GM12873 (cell line): ENCODE measurements at regions not wholly inside any gene's neighbourhood (a gene's known extent, or its start where the extent isn't known, plus 50 kb on each side); places are given as distances from the start of the nearest gene placed in this dataset.

Experiments
- TF ChIP-seq, protein P1 (sequence below): IDR thresholded peaks from 2 replicates; pipeline ENCODE4 v1.5.1; 2012; ENCODE audit warnings: low read depth, mild to moderate bottlenecking, moderate library complexity, low read length, control low read depth; ENCODE audit not compliant: insufficient read depth; ENCODE audit errors: missing control alignments

DNA sequence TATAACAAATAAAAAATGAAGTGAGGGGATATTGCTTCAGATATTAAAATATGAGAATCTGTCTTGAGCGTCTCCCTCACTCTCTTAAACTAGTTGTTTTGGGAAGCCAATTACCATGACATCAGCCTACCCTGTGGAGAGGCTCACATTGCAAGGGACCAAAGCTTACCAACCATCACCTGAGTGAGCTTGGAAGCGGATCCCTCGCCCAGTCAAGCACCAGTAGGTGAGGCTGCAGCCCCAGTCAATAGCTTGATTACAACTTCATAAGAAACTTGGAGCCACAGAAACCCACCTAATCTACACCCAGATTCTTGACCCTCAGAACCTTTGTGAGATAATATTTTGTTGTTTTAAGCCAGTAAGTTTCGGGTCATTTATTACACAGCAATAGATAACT is 206.2 kb downstream of the CEMIP2 start:
- TF ChIP-seq, protein P1, sequence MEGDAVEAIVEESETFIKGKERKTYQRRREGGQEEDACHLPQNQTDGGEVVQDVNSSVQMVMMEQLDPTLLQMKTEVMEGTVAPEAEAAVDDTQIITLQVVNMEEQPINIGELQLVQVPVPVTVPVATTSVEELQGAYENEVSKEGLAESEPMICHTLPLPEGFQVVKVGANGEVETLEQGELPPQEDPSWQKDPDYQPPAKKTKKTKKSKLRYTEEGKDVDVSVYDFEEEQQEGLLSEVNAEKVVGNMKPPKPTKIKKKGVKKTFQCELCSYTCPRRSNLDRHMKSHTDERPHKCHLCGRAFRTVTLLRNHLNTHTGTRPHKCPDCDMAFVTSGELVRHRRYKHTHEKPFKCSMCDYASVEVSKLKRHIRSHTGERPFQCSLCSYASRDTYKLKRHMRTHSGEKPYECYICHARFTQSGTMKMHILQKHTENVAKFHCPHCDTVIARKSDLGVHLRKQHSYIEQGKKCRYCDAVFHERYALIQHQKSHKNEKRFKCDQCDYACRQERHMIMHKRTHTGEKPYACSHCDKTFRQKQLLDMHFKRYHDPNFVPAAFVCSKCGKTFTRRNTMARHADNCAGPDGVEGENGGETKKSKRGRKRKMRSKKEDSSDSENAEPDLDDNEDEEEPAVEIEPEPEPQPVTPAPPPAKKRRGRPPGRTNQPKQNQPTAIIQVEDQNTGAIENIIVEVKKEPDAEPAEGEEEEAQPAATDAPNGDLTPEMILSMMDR, result no peak

DNA sequence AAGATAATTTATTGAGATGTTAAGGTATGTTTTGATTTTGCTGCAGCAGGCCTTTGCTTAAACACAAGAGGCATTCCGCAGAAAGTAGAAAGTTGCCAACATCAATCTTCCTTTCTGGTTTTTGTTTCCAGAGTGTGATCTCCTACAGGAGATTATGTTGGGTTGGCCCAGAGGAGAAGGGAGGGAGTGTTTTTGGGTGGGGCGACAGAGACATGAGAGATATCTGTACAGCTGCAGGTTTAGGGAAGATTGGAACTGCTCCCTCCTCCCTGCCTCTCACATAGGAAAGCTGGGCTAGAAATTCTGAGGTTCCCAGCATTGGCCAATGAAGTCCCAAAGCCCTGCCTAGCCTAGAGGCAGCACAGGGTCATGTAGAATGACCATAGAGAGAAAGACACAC is 211.0 kb downstream of the CEMIP2 start:
- TF ChIP-seq, protein P1, result no peak

DNA sequence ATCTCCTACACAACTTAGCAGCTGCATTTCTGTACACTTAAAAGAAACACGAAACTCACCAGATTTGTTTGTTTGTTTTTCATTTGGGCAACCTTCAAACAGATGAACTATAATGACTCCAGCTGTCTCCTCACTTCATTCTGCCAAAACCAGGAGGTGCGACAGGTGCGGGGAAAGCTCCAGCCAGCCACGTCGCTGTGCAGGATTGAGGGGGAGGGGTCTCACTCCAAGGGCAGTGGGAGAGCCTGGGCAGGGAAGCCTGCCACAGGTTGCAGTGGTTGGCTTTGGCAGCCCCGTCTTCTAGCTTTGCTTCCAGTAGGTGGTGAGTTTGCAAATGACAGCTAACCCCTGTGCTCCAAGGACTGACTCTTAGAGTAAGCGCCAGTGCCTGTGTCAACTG is 215.8 kb downstream of the CEMIP2 start:
- TF ChIP-seq, protein P1, result no peak

DNA sequence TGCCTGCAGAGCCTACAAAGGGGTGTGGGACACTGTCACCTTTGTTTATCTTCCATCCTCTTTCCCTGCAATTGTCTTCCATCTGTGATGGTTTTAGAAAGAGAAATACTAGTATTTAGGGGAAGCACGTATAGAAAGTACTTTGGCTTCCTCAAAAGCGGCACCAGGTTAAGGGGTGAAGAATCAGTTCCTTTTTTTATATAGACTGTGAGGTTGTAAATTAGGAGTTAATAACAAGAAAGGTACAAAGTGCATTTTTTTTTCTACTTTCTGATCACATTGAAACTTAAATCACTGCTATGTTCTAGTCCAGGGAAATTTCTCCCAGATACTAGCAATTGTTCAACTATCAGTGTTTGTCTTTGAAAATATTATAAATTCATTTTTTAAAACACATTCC is 219.3 kb downstream of the CEMIP2 start:
- TF ChIP-seq, protein P1, result no peak

DNA sequence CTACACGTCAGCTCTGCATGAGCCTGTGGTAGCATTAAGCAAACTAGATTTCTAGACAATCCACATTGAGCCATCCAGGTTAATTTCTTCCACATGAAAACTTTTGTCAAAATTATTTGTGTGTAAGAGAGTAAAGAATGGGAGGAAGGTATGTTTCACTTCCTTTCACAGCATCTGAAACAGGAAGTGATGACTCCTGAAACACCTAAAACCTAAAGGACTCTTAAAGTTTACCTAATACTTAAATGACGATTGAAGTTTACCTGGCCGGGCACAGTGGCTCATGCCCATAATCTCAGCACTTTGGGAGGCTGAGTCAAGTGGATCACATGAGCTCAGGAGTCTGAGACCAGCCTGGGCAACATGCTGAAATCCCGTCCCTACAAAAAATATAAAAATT is 223.8 kb downstream of the CEMIP2 start:
- TF ChIP-seq, protein P1, result no peak

DNA sequence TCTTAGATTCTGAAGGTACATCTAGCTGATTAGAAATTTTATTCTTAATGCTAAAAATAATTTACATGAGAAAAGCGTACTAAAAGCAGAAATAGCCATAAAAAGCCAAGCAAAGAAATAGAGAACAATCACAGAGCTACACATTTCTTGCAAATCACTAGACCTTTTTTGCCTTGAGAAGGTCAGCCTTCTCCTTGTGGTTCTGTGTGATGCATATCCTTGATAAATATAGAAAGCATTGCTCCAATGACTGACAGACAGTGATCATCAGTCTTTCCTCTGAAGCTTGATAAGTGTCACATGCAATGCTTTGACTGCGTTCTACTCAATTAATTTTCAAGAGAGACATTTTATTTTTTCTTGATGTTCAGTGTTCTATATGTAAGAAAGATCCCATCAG is 226.9 kb downstream of the CEMIP2 start:
- TF ChIP-seq, protein P1, result no peak

DNA sequence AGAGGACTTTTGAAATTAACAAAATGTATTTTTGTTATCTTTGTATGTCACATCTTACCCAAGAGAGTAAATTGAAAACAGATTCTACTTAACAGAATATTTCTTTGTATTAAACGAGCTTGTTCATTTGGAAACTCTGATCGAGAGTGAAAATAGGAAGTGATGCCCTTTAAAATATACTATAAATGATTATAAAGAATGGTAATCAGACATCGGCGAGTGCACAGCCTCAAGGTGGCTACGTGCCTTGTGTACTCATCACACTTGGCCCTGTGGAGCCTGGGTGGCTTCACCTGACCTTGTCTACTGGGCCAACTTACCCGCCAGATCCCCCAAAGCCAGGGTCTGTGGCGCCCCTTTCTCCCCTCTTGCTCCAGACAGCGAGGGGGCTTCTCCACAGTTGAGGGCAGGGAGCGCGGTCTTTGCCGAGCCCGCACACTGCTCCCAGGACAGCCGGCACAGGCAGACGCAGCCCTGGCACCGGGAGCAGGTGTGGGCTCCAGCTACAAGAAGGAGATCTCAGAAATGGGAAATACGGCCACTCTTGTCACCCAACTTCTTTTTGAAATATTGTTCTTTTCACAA is 243.2 kb downstream of the CEMIP2 start:
- TF ChIP-seq, protein P1, result no peak
